Breast epithelium (tissue), 4 donors: ENCODE measurements at regions not wholly inside any gene's neighbourhood (a gene's known extent, or its start where the extent isn't known, plus 50 kb on each side); places are given as distances from the start of the nearest gene placed in this dataset.
A peak's percentile ranks its signal among the peaks of the same experiment; 100 is the strongest.
"Not testable (repeated sequence)": the region's sequence is repeated elsewhere in the genome, so short reads cannot be mapped to it uniquely, and the experiment has no call there.

Source experiments
- DNase-seq, 2 donors: peaks; one replicate each; pipeline ENCODE4 v3.0.0-alpha.2; 2019; ENCODE audit warnings: low spot score in 2 of 2
- H3K27ac ChIP-seq, 2 donors: fragments of 200-600 bp; sonication (generic) in 1 of 2; one replicate each; pipeline ENCODE4 v1.5.1; 2016 to 2019; ENCODE audit warnings: mild to moderate bottlenecking in 1 of 2
- H3K27me3 ChIP-seq, 2 donors: fragments of 200-600 bp; sonication (generic) in 1 of 2; one replicate each; pipeline versions ENCODE4 v1.5.1 to v1.6.0; 2017 to 2019; ENCODE audit warnings: control low read depth in 1 of 2, mild to moderate bottlenecking in 1 of 2
- H3K36me3 ChIP-seq: fragments of 200-600 bp; one replicate; pipeline ENCODE4 v1.5.1; 2019
- H3K4me1 ChIP-seq, 2 donors: fragments of 200-600 bp; sonication (generic); one replicate each; pipeline ENCODE4 v1.5.1; 2016 to 2019; ENCODE audit warnings: control low read depth in 1 of 2
- H3K4me3 ChIP-seq, 3 donors: fragments of 200-600 bp; sonication (generic); 1 replicate in 2 of 3; 2 replicates in 1 of 3; pipeline ENCODE4 v1.5.1; 2016 to 2019; ENCODE audit warnings: mild to moderate bottlenecking in 3 of 3, moderate library complexity in 2 of 3
- H3K9me3 ChIP-seq, 2 donors: fragments of 200-600 bp; sonication (generic) in 1 of 2; one replicate each; pipeline ENCODE4 v1.5.1; 2016 to 2019; ENCODE audit warnings: control low read depth in 1 of 2
- CTCF ChIP-seq, 3 donors: fragments of 450-650 bp; IDR thresholded peaks; one replicate each; pipeline ENCODE4 v1.5.1; 2016 to 2017; ENCODE audit warnings: antibody characterized with exemption in 3 of 3, mild to moderate bottlenecking in 3 of 3, moderate library complexity in 3 of 3
- POLR2A ChIP-seq: fragments of 450-650 bp; IDR thresholded peaks from one replicate; pipeline ENCODE4 v1.6.1; 2016; ENCODE audit warnings: antibody characterized with exemption, mild to moderate bottlenecking, moderate library complexity
- POLR2AphosphoS5 ChIP-seq, 3 donors: sonication (generic); formaldehyde crosslinking; IDR thresholded peaks; one replicate each; pipeline ENCODE4 v1.6.1; 2017; ENCODE audit warnings: antibody characterized with exemption in 3 of 3
- intact Hi-C: fragments of 100-400 bp; cut with DNase I; formaldehyde crosslinking; loops from one replicate; pipeline ENCODE4 v1.15.1; 2023; ENCODE audit warnings: low total_unique reads

- Histone ChIP-seq H3K4me1 (no peaks in the 10 kb centered on the region), H3K27me3 (no peaks in the 10 kb centered on the region), H3K36me3 (no peaks in the 10 kb centered on the region), H3K9me3 (no peaks in the 10 kb centered on the region), H3K4me3 (no peak overlapping the region), H3K27ac (no peak overlapping the region)
- intact Hi-C loops = no loop called here
- no peak for DNase-seq
- no peak for TF ChIP-seq POLR2AphosphoS5 (IDR thresholded peaks at IDR 0.05)
- no peak for TF ChIP-seq POLR2A
- no peak for TF ChIP-seq CTCF (IDR thresholded peaks at IDR 0.05)
Observed at GRCh38 chr7:68978710-68979109, 619.6 kb upstream of the AUTS2 start.

- H3K4me1 ChIP-seq = no peaks in the 10 kb centered on the region
- peak overlapping the region in 1 of 2 donors; percentile 12 for H3K27ac ChIP-seq
- H3K4me3 ChIP-seq = no peak overlapping the region
- H3K9me3 ChIP-seq = no peaks in the 10 kb centered on the region
- H3K27me3 ChIP-seq = no peaks in the 10 kb centered on the region
- no peaks in the 10 kb centered on the region for H3K36me3 ChIP-seq
- TF ChIP-seq POLR2A = no peak
- TF ChIP-seq CTCF (IDR thresholded peaks at IDR 0.05) = no peak
- TF ChIP-seq POLR2AphosphoS5 (IDR thresholded peaks at IDR 0.05) = no peak
- intact Hi-C loops = no loop called here
- no peak for DNase-seq
Observed at GRCh38 chr7:68980011-68980410, 618.3 kb upstream of the AUTS2 start.

GRCh38 chr7:68980432-68980831 lies 617.8 kb upstream of the AUTS2 start:
- H3K27ac ChIP-seq = peak overlapping the region in 1 of 2 donors; percentile 12
- not testable (repeated sequence) for DNase-seq

GRCh38 chr7:68984306-68984705 lies 614.0 kb upstream of the AUTS2 start:
- Histone ChIP-seq H3K4me1 (no peaks in the 10 kb centered on the region), H3K27ac (no peak overlapping the region), H3K36me3 (no peaks in the 10 kb centered on the region), H3K27me3 (no peaks in the 10 kb centered on the region), H3K9me3 (peaks cover 5 to 12% of the 10 kb centered on the region in 2 donors), H3K4me3 (no peak overlapping the region)
- DNase-seq = no peak
- no peak for TF ChIP-seq POLR2A
- no peak for TF ChIP-seq POLR2AphosphoS5 (IDR thresholded peaks at IDR 0.05)
- no peak for TF ChIP-seq CTCF (IDR thresholded peaks at IDR 0.05)
- intact Hi-C loops = no loop called here

More at GRCh38 chr7:68980432-68980831, 617.8 kb upstream of the AUTS2 start:
- intact Hi-C loops, H3K4me3 ChIP-seq, H3K4me1 ChIP-seq, H3K9me3 ChIP-seq, H3K36me3 ChIP-seq, H3K27me3 ChIP-seq: not testable (repeated sequence)

- Histone ChIP-seq H3K4me3 (no peak overlapping the region), H3K27me3 (no peaks in the 10 kb centered on the region), H3K9me3 (peaks cover 0 to 4% of the 10 kb centered on the region in 2 donors), H3K36me3 (no peaks in the 10 kb centered on the region), H3K27ac (no peak overlapping the region), H3K4me1 (no peaks in the 10 kb centered on the region)
- DNase-seq = no peak
- intact Hi-C loops = no loop called here
- no peak for TF ChIP-seq POLR2AphosphoS5 (IDR thresholded peaks at IDR 0.05)
- TF ChIP-seq CTCF (IDR thresholded peaks at IDR 0.05) = no peak
- TF ChIP-seq POLR2A = no peak
Observed at GRCh38 chr7:68994841-68995240, 603.4 kb upstream of the AUTS2 start.

GRCh38 chr7:68998136-68998535 lies 600.1 kb upstream of the AUTS2 start:
- TF ChIP-seq POLR2AphosphoS5 (IDR thresholded peaks at IDR 0.05) (no peak), POLR2A (no peak), CTCF (IDR thresholded peaks at IDR 0.05) (no peak)
- intact Hi-C loops = no loop called here
- Histone ChIP-seq H3K4me3 (no peak overlapping the region), H3K9me3 (peaks cover 28 to 29% of the 10 kb centered on the region in 2 donors), H3K36me3 (no peaks in the 10 kb centered on the region), H3K4me1 (no peaks in the 10 kb centered on the region), H3K27me3 (no peaks in the 10 kb centered on the region), H3K27ac (no peak overlapping the region)
- no peak for DNase-seq
